ENCODE measurements at regions not wholly inside any gene's neighbourhood (a gene's known extent, or its start where the extent isn't known, plus 50 kb on each side); places are given as distances from the start of the nearest gene placed in this dataset.

- TF ChIP-seq, protein P1, sequence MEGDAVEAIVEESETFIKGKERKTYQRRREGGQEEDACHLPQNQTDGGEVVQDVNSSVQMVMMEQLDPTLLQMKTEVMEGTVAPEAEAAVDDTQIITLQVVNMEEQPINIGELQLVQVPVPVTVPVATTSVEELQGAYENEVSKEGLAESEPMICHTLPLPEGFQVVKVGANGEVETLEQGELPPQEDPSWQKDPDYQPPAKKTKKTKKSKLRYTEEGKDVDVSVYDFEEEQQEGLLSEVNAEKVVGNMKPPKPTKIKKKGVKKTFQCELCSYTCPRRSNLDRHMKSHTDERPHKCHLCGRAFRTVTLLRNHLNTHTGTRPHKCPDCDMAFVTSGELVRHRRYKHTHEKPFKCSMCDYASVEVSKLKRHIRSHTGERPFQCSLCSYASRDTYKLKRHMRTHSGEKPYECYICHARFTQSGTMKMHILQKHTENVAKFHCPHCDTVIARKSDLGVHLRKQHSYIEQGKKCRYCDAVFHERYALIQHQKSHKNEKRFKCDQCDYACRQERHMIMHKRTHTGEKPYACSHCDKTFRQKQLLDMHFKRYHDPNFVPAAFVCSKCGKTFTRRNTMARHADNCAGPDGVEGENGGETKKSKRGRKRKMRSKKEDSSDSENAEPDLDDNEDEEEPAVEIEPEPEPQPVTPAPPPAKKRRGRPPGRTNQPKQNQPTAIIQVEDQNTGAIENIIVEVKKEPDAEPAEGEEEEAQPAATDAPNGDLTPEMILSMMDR (IDR thresholded peaks at IDR 0.05): no peak
- TF ChIP-seq POLR2A (IDR thresholded peaks at IDR 0.05; ENCODE audit: low read depth): no peak
Measured at GRCh38 chr2:6792883-6793282, 72.8 kb downstream of the CMPK2 start.
